ENCODE measurements at regions not wholly inside any gene's neighbourhood (a gene's known extent, or its start where the extent isn't known, plus 50 kb on each side); places are given as distances from the start of the nearest gene placed in this dataset.

- TF ChIP-seq, protein P1, sequence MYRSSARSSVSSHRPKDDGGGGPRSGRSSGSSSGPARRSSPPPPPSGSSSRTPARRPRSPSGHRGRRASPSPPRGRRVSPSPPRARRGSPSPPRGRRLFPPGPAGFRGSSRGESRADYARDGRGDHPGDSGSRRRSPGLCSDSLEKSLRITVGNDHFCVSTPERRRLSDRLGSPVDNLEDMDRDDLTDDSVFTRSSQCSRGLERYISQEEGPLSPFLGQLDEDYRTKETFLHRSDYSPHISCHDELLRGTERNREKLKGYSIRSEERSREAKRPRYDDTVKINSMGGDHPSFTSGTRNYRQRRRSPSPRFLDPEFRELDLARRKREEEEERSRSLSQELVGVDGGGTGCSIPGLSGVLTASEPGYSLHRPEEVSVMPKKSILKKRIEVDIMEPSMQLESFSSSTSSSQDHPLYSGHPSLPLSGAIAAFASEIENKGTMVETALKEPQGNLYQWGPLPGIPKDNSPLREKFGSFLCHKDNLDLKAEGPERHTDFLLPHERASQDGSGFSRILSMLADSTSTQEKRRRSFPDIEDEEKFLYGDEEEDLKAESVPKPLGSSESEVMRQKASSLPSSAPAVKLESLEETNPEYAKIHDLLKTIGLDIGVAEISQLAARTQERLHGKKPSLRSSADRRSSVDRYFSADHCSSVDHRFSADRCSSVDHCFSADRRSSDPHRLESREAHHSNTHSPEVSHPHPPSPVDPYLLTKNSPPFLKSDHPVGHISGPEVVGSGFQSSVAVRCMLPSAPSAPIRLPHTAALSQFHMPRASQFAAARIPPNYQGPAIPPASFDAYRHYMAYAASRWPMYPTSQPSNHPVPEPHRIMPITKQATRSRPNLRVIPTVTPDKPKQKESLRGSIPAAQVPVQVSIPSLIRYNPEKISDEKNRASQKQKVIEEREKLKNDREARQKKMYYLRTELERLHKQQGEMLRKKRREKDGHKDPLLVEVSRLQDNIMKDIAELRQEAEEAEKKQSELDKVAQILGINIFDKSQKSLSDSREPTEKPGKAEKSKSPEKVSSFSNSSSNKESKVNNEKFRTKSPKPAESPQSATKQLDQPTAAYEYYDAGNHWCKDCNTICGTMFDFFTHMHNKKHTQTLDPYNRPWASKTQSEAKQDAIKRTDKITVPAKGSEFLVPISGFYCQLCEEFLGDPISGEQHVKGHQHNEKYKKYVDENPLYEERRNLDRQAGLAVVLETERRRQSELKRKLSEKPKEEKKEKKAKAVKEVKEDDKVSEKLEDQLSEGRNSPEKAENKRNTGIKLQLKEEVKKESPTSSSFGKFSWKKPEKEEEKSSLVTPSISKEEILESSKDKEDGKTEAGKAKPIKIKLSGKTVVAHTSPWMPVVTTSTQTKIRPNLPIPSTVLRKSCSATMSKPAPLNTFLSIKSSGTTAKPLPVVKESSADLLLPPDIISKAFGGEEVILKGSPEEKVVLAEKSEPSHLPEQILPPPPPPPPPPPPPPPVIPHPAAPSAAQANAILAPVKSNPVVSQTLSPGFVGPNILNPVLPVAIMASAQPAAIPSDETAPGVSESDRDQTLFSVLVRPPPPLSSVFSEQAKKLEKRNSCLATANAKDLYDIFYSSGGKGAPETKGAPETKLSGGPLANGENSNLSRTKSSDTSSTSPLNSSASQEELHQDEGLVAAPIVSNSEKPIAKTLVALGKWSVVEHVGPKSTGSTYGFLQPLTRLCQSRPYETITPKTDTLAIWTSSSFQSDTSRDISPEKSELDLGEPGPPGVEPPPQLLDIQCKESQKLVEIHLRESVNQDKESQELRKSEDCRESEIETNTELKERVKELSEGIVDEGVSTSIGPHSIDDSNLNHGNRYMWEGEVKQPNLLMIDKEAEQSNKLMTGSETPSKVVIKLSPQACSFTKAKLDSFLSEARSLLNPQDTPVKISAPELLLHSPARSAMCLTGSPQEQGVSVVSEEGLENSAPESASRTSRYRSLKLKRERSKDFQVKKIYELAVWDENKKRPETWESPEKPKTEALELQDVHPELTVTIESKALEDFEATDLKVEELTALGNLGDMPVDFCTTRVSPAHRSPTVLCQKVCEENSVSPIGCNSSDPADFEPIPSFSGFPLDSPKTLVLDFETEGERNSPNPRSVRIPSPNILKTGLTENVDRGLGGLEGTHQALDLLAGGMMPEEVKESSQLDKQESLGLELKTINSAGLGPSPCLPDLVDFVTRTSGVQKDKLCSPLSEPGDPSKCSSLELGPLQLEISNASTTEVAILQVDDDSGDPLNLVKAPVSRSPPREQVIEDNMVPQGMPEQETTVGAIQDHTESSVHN (CRISPR knock-in tag; IDR thresholded peaks at IDR 0.05) = no peak
- TF ChIP-seq ZBTB44 (CRISPR knock-in tag; IDR thresholded peaks at IDR 0.05) (no peak), FOXA3 (CRISPR knock-in tag; IDR thresholded peaks at IDR 0.05) (no peak), ZNF710 (CRISPR knock-in tag; IDR thresholded peaks at IDR 0.05; ENCODE audit: borderline replicate concordance) (no peak), ZNF282 (IDR thresholded peaks at IDR 0.05; ENCODE audit: partially characterized antibody) (no peak), NFKB2 (CRISPR knock-in tag; IDR thresholded peaks at IDR 0.05; ENCODE audit: borderline replicate concordance) (no peak), TAF1 (CRISPR knock-in tag; IDR thresholded peaks at IDR 0.05) (no peak), CREBL2 (CRISPR knock-in tag; IDR thresholded peaks at IDR 0.05; ENCODE audit: borderline replicate concordance) (no peak)
Observed at GRCh38 chr5:68531970-68532369, 316.4 kb downstream of the PIK3R1 start (continued).

All from HepG2 (cell line).